ENCODE measurements at regions not wholly inside any gene's neighbourhood (a gene's known extent, or its start where the extent isn't known, plus 50 kb on each side); places are given as distances from the start of the nearest gene placed in this dataset.

DNA sequence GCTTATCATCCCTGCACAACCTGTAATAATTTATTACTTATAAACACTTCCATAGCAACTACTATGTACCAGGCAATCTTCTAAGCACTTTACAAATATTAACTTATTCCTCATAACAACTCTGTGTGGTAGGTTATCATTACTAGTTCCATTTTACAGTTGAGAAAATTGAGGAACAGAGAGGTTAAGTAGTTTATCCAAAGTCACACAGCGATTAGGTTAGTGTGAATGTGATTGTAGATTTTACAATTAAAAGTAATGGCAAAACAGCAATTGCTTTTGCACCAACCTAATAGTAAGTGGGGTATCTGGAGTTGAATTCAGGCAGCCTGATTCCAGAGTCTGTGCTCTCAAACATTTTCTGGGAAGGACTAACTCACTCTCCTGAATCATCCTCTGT lies 348.9 kb downstream of the NKX6-1 start:
- TF ChIP-seq POLR2A (IDR thresholded peaks at IDR 0.05) (no peak), EP300 (IDR thresholded peaks at IDR 0.05) (no peak)
- TF ChIP-seq, protein P1, sequence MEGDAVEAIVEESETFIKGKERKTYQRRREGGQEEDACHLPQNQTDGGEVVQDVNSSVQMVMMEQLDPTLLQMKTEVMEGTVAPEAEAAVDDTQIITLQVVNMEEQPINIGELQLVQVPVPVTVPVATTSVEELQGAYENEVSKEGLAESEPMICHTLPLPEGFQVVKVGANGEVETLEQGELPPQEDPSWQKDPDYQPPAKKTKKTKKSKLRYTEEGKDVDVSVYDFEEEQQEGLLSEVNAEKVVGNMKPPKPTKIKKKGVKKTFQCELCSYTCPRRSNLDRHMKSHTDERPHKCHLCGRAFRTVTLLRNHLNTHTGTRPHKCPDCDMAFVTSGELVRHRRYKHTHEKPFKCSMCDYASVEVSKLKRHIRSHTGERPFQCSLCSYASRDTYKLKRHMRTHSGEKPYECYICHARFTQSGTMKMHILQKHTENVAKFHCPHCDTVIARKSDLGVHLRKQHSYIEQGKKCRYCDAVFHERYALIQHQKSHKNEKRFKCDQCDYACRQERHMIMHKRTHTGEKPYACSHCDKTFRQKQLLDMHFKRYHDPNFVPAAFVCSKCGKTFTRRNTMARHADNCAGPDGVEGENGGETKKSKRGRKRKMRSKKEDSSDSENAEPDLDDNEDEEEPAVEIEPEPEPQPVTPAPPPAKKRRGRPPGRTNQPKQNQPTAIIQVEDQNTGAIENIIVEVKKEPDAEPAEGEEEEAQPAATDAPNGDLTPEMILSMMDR (IDR thresholded peaks at IDR 0.05) = no peak
